ENCODE measurements at regions not wholly inside any gene's neighbourhood (a gene's known extent, or its start where the extent isn't known, plus 50 kb on each side); places are given as distances from the start of the nearest gene placed in this dataset.

DNA sequence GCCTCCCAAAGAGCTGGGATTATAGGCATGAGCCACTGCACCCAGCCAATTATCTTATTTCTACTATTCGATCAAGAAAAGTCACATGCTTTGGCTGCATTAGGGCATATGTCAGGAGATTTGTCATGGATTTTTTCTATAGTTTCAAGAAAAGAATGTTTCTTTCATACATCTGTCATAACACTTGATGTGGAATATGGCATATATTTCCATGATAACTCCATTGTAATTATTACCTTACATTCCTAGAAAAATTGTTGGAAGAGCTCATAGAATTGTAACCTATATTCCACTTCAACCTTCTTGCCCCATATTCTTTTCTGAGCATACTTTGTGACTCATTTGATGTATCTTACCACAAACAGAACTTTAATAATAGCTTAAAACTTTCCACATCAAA lies 740.9 kb upstream of the FLRT2 start:
- TF ChIP-seq, protein P1, sequence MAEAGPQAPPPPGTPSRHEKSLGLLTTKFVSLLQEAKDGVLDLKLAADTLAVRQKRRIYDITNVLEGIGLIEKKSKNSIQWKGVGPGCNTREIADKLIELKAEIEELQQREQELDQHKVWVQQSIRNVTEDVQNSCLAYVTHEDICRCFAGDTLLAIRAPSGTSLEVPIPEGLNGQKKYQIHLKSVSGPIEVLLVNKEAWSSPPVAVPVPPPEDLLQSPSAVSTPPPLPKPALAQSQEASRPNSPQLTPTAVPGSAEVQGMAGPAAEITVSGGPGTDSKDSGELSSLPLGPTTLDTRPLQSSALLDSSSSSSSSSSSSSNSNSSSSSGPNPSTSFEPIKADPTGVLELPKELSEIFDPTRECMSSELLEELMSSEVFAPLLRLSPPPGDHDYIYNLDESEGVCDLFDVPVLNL (CRISPR knock-in tag; IDR thresholded peaks at IDR 0.05; ENCODE audit: borderline replicate concordance, low read depth), result no peak
- TF ChIP-seq, protein P2, sequence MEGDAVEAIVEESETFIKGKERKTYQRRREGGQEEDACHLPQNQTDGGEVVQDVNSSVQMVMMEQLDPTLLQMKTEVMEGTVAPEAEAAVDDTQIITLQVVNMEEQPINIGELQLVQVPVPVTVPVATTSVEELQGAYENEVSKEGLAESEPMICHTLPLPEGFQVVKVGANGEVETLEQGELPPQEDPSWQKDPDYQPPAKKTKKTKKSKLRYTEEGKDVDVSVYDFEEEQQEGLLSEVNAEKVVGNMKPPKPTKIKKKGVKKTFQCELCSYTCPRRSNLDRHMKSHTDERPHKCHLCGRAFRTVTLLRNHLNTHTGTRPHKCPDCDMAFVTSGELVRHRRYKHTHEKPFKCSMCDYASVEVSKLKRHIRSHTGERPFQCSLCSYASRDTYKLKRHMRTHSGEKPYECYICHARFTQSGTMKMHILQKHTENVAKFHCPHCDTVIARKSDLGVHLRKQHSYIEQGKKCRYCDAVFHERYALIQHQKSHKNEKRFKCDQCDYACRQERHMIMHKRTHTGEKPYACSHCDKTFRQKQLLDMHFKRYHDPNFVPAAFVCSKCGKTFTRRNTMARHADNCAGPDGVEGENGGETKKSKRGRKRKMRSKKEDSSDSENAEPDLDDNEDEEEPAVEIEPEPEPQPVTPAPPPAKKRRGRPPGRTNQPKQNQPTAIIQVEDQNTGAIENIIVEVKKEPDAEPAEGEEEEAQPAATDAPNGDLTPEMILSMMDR (IDR thresholded peaks at IDR 0.05), result no peak
- TF ChIP-seq, protein P3, sequence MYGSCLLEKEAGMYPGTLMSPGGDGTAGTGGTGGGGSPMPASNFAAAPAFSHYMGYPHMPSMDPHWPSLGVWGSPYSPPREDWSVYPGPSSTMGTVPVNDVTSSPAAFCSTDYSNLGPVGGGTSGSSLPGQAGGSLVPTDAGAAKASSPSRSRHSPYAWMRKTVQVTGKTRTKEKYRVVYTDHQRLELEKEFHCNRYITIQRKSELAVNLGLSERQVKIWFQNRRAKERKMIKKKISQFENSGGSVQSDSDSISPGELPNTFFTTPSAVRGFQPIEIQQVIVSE (CRISPR knock-in tag; IDR thresholded peaks at IDR 0.05; ENCODE audit: borderline replicate concordance), result no peak
- TF ChIP-seq SMAD3 (CRISPR knock-in tag; IDR thresholded peaks at IDR 0.05; ENCODE audit: borderline replicate concordance) (no peak), NFATC4 (CRISPR knock-in tag; IDR thresholded peaks at IDR 0.05) (no peak), NFE2L1 (CRISPR knock-in tag; IDR thresholded peaks at IDR 0.05) (no peak), ZNF232 (CRISPR knock-in tag; IDR thresholded peaks at IDR 0.05) (no peak), TCF7 (CRISPR knock-in tag; IDR thresholded peaks at IDR 0.05; ENCODE audit: low read depth) (no peak), SP1 (CRISPR knock-in tag; conservative IDR thresholded peaks at IDR 0.05) (no peak)
- TF ChIP-seq, protein P4, sequence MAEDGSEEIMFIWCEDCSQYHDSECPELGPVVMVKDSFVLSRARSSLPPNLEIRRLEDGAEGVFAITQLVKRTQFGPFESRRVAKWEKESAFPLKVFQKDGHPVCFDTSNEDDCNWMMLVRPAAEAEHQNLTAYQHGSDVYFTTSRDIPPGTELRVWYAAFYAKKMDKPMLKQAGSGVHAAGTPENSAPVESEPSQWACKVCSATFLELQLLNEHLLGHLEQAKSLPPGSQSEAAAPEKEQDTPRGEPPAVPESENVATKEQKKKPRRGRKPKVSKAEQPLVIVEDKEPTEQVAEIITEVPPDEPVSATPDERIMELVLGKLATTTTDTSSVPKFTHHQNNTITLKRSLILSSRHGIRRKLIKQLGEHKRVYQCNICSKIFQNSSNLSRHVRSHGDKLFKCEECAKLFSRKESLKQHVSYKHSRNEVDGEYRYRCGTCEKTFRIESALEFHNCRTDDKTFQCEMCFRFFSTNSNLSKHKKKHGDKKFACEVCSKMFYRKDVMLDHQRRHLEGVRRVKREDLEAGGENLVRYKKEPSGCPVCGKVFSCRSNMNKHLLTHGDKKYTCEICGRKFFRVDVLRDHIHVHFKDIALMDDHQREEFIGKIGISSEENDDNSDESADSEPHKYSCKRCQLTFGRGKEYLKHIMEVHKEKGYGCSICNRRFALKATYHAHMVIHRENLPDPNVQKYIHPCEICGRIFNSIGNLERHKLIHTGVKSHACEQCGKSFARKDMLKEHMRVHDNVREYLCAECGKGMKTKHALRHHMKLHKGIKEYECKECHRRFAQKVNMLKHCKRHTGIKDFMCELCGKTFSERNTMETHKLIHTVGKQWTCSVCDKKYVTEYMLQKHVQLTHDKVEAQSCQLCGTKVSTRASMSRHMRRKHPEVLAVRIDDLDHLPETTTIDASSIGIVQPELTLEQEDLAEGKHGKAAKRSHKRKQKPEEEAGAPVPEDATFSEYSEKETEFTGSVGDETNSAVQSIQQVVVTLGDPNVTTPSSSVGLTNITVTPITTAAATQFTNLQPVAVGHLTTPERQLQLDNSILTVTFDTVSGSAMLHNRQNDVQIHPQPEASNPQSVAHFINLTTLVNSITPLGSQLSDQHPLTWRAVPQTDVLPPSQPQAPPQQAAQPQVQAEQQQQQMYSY (CRISPR knock-in tag; IDR thresholded peaks at IDR 0.05), result no peak
- TF ChIP-seq, protein P5, sequence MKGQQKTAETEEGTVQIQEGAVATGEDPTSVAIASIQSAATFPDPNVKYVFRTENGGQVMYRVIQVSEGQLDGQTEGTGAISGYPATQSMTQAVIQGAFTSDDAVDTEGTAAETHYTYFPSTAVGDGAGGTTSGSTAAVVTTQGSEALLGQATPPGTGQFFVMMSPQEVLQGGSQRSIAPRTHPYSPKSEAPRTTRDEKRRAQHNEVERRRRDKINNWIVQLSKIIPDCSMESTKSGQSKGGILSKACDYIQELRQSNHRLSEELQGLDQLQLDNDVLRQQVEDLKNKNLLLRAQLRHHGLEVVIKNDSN (CRISPR knock-in tag; IDR thresholded peaks at IDR 0.05), result no peak
- TF ChIP-seq, protein P6, sequence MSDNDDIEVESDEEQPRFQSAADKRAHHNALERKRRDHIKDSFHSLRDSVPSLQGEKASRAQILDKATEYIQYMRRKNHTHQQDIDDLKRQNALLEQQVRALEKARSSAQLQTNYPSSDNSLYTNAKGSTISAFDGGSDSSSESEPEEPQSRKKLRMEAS (CRISPR knock-in tag; IDR thresholded peaks at IDR 0.05), result no peak

Measured in WTC11 (cell line).